ENCODE measurements at regions not wholly inside any gene's neighbourhood (a gene's known extent, or its start where the extent isn't known, plus 50 kb on each side); places are given as distances from the start of the nearest gene placed in this dataset.
"Not testable (repeated sequence)": the region's sequence is repeated elsewhere in the genome, so short reads cannot be mapped to it uniquely, and the experiment has no call there.

GRCh38 chr12:33180918-33181317, 258.7 kb downstream of the SYT10 start:
- TF ChIP-seq CTCF (IDR thresholded peaks at IDR 0.05; ENCODE audit: insufficient read depth, low read length): no peak
- DNase-seq (ENCODE audit: low read depth): no peak
- no peak overlapping the region for H3K4me3 ChIP-seq (ENCODE audit: low read depth, low read length)

- H3K4me3 ChIP-seq (ENCODE audit: low read depth, low read length); DNase-seq (ENCODE audit: low read depth): not testable (repeated sequence)
Measured at GRCh38 chr12:33166260-33166659, 269.7 kb upstream of the PKP2 start.

- no peak for TF ChIP-seq CTCF (IDR thresholded peaks at IDR 0.05; ENCODE audit: insufficient read depth, low read length)
- DNase-seq (ENCODE audit: low read depth): no peak
- H3K4me3 ChIP-seq (ENCODE audit: low read depth, low read length): no peak overlapping the region
Measured at GRCh38 chr12:33156042-33156441, 259.5 kb upstream of the PKP2 start.

- DNase-seq (ENCODE audit: low read depth); H3K4me3 ChIP-seq (ENCODE audit: low read depth, low read length): not testable (repeated sequence)
Measured at GRCh38 chr12:33147292-33147691, 250.7 kb upstream of the PKP2 start.

- DNase-seq (ENCODE audit: low read depth): no peak
- no peak overlapping the region for H3K4me3 ChIP-seq (ENCODE audit: low read depth, low read length)
- TF ChIP-seq CTCF (IDR thresholded peaks at IDR 0.05; ENCODE audit: insufficient read depth, low read length): no peak
Measured at GRCh38 chr12:33129500-33129899, 232.9 kb upstream of the PKP2 start.

GRCh38 chr12:33125755-33126154, 229.2 kb upstream of the PKP2 start:
- no peak overlapping the region for H3K4me3 ChIP-seq (ENCODE audit: low read depth, low read length)
- TF ChIP-seq CTCF (IDR thresholded peaks at IDR 0.05; ENCODE audit: insufficient read depth, low read length): no peak
- DNase-seq (ENCODE audit: low read depth): no peak

- no peak overlapping the region for H3K4me3 ChIP-seq (ENCODE audit: low read depth, low read length)
- no peak for DNase-seq (ENCODE audit: low read depth)
- TF ChIP-seq CTCF (IDR thresholded peaks at IDR 0.05; ENCODE audit: insufficient read depth, low read length): no peak
Measured at GRCh38 chr12:33116284-33116683, 219.7 kb upstream of the PKP2 start.

- H3K4me3 ChIP-seq (ENCODE audit: low read depth, low read length): no peak overlapping the region
- no peak for DNase-seq (ENCODE audit: low read depth)
- TF ChIP-seq CTCF (IDR thresholded peaks at IDR 0.05; ENCODE audit: insufficient read depth, low read length): no peak
Measured at GRCh38 chr12:33115716-33116115, 219.1 kb upstream of the PKP2 start.

All from fibroblast of the aortic adventitia (primary cell).